ENCODE measurements at regions not wholly inside any gene's neighbourhood (a gene's known extent, or its start where the extent isn't known, plus 50 kb on each side); places are given as distances from the start of the nearest gene placed in this dataset.

DNA sequence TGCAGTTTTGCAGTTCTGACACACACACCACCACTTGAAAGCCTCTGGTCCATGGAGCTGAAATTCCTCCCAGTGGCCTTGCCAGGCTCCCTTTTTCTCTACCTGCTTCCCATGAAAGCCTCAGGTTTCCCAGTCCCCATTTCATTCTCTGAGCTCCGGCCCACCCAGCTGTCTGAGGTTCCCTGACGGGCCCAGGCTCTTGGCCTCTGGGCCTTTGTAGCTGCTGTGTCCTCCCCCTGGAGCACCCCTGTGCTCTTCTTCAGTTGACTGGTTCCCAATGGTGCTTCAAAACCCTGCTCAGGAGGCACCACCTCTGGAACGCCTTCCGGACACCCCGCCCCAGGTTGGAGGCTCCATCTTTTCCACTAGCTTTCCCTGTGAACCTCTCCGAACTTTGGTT is 155.9 kb upstream of the SHB start:
- DNase-seq: no peak

DNA sequence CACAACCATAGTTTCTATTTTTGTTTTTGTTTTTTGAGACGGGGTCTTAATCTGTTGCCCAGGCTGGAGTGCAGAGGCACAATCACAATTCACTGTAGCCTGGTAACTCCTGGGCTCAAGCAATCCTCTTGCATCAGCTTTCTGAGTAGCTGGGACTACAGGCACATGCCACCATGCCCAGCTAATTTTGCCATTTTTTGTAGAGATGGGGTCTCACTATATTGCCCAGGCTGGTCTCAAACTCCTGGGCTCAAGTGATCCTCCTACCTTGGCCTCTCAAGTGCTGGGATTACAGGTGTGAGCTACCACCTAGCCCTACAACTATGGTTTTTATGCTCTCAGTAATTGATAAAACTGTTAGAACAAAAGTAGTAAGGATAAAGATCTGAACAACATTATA is 147.5 kb upstream of the SHB start:
- no peak for DNase-seq

DNA sequence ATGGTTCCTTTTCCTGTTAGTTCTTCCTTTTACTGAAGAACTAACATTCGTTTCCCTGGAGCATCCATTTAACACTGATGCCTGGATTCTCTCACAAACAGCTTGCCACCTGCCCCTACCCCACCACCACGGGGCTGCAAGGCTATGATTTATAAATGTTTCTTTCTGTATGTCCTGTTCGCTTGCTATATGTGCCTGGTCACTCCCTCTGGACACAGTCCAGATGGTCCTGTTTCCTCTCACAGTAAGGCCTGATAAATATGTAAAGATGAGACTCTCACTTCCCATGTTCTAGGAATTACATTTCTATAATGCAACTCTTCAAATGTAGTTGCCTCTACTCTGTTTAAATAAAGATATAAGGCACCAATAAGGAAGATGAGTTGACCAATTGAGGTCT is 146.4 kb upstream of the SHB start:
- DNase-seq: no peak

DNA sequence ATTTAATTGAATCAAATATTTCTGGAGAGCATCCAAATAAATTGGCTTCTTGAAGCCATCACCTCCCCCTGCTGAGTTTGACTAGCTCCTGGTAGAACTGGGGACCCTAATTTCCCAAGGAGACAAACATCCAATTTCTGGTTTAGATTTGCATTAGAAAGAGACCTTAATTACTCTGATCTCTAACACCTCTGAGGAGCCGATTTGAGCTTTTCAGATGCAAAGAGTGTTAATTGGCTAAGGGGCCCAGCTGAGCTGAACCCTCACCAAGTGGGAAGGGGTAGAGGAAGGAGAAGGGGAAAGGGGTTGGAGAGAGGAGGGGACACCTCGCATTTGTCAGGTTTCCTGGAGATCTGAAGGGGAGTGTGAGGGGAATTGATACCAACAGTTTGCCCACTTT is 145.4 kb upstream of the SHB start:
- DNase-seq: no peak

DNA sequence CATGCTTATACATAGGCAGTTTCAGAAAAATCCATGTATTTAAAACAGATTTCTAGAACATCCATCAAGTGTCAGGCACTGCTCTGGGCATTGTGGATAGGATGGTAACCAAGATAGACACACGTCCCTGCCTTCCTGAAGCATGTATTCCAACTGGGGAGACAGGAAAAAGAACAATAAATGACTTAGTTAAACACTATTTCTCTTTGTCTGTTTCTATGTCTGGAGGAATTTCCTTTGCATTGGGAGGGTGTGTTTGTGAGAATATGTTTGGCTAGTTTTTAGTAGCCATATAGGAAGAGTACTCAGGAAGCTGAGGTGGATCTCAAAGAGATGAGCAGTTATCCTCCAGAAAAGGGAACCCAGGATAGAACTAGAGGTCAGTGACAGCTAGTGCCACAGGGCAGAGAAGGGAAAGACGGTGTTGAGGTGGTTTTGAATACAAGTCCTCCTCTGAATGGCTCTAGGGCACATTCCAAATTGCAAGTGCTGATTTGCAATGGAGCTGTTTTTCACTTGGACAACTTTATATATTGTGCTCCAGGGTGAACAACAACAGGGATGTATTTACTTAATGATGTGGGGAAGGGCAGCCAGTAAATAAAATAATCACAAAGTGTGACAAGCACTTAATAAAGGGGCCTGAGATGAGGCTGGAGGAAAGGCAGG is 144.7 kb upstream of the SHB start:
- no peak for DNase-seq

DNA sequence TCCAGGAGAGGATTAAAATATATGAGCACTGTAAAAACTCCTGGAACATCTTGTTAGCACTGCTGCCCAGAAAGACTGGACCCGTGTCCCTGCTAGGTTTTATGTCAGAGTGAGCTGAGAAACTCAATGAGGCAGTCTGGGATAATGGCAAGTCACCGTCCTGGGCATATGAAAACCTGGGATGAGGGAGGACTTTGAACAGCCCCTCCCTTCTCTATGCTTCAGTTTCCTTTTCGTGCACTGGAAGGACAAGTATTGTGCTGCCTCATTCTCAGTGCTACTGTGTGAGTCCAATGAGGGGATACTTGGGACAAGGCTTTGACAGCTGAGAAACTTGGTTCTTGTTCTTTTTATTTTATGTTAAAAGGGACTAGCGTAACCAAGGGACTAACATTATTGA is 143.0 kb upstream of the SHB start:
- DNase-seq: no peak

DNA sequence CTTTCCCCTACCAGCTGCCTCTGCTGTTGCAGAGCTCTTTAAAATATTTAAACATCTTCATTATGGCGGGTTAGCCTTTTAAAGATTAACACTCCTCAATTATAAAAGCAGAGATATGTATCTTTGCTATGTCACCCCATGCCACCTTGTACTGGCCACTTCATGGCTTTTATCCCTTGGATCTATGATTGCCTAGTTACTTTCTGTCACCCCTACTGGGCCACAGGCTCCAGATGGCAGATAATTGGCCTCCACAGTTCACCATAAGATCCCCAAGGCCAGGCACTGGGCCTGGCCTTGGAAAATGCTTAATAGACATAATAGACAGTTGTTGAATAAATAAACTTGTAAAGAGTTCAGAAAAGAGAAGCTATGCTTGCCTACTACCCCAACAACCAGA is 142.0 kb upstream of the SHB start:
- no peak for DNase-seq

DNA sequence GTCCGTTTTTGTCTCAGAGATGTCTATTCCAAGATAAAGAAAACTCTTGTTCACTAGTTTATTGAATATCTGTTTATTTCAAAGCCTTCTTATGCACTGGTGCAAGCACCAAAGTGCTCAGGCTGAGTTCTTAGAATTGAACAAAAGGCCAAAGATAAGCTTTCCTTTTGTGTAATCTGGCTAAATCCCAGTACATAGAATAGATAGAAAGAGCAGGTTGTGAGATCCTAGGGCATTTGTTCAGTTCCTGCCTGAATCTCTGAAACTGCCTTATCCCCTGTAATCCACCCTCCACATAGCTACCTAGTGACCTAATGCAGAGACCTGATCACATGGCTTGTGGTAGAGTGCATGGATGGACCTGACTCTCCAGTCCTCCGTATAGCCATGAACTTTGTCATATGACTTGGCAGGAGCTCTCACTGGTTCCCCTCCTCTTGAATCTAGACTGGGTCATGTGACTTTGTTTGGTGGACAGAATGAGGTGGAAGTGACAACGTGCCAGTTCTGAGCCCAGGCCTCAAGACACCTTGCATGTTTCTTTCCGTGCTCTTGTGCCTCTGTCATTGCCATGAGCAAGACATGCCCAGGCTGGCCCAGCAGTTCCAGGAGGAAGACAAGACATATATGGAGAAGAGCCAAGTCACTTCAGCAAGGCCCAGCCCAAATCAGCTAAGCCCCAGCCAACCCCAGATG is 139.3 kb upstream of the SHB start:
- DNase-seq: no peak

DNA sequence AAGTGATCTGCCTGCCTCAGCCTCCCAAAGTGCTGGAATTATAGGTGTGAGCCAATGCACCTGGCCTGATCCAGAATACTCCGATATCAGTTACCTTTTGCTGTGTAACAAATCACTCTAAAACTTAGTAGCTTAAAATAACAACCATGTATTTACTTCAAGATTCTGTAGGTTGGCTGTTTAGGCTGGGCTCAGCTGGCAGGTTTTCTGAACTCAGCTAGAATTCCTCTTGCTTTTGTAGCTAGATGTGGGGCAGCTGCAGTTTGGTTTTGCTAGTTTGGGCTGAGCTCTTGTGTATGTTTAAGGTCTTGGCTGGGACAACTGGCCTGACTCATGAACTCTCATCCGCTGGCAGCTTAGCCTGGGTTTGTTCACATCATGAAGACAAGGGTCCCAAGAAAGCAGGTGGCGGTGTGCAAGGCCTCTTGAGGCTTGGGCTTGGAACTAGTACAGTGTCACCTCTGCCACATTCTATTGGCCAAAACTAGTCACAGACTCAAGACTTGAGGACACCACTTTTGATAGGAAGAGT is 138.3 kb upstream of the SHB start:
- DNase-seq: no peak

DNA sequence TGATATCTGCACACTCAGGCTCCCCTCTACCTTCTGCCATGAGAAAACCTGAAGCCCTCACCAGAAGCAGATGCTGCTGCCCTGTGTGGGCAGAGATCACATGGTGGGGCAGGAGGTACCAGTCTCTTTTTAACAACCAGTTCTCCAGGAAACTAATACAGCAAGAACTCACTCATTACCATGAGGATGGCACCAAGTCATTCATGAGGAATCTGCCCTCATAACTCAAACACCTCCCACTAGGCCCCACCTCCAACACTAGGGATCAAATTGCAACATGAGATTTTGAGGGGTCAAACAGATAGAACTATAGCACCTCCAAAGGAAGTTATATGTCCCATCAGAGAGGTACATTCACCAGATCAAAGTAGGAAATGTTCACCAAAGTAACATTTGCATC is 136.3 kb upstream of the SHB start:
- DNase-seq: no peak

DNA sequence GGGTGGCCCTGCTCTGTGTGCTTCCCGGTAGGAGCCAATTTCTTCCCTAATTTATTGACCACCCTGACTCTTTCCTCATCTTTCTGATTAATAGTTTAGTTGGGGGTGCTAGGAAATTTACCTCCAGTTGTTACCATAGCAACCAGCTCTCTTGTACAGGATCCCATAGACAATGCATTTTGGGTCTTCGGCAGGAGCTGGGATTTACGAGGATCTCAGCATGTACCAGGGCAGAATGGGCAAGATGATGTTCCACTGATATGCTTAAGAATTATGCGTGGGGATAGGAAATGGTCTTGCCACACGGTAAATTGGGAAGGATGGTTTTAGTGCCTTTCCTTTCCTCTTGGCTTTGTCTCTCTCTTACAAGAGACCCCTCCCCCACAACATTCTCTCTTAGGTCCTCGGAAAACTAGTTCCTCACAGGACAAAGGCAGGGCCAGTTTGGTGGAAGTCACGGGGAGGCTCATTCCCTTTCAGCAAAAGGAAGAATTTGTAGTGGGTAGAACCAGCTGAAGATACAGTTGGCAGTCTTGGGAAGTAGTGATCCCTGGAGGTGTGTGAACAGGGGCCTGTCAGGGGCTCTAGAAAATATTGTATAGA is 133.4 kb upstream of the SHB start:
- no peak for DNase-seq

DNA sequence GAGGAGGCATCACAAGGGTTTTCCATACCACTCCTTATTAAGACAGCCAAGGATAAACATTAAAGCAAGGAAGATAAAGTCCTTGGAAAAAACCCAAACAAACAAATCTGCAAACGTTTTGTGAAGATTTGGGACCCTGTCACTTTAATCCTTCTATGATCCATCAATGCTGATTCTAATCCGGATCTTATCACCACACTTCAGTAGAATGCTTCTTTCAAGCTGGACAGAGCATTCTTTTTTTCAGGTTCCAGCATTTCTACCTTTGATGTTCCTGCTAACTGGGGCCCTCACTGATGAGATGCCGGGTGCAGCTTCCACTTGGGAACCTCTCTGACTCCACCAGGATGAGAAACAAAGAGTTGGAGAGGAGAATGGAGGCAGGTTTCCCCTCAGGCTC is 132.8 kb upstream of the SHB start:
- no peak for DNase-seq

DNA sequence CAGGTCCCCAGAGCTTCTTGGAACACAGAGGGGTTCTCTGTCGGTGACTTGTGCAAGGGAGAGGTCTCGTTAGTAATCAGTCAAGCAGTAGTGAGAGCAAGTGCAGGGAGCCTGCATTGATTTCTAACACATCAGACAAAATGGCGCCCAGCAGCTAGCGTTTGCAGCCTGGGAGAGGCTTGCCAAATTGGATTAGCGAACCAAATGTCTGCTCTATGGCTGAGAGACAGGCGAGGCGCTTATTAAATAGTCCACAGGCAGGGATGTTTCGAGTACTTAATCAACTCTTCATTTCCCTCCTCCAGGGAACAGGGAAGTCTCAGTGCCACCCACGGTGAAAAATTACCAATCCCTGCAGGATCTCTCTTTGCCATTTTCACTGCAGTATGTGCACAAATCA is 131.4 kb upstream of the SHB start:
- no peak for DNase-seq

DNA sequence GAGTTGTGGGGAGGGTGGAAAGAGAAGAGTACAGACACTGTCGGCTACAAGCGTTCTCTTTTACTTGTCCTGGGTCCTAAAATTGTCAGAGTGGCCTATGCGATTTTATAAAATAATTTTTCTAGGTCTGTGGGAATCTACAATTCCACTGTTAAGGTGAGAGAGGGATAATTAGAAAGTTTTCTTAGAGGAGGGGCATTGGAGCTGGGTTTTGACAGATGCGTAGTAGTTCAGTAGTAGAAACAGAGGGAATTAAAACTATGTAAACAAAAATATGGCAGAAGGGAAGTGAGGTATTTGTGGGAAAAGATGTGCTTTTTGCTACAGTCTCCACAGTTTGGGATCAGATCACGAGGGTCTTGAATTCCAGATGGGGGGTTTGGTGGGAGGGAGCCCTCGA is 129.1 kb upstream of the SHB start:
- no peak for DNase-seq

DNA sequence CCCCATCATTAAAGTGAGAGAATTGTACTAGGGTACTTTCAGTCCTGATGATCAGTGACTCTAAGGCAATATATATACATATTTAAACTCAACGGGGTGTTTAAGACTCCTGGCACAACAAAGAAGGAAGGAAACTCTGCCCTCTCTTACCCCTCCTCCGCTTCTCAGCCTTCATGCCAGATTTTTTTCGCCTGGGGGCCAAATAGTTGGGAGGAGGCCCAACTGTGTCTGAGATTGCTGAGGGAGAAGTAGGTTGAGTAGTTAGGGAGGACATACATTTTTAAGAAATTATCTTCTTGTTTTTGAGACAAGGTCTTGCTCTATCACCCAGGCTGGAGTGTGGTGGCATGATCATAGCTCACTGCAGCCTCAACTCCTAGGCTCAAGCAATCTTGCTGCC is 127.7 kb upstream of the SHB start:
- DNase-seq: no peak

DNA sequence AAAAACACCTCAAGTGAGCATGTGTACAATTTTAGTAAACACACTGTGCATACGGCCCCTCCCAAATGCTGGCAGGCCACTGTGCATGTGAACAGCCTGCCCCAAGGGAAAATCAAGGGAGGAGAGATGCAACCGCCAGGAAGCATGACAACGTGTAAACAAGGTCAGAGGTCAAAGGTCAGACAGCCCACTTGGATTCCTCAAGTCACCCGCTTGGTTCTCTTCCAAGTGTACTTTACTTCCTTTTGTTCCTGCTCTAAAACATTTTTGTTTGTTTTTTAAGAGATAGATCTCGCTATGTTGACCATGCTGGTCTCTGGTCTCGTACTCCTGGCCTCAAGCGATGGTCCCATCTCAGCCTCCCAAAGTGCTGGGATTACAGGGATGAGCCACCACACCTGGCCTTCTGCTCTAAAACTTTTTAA is 126.7 kb upstream of the SHB start:
- no peak for DNase-seq

DNA sequence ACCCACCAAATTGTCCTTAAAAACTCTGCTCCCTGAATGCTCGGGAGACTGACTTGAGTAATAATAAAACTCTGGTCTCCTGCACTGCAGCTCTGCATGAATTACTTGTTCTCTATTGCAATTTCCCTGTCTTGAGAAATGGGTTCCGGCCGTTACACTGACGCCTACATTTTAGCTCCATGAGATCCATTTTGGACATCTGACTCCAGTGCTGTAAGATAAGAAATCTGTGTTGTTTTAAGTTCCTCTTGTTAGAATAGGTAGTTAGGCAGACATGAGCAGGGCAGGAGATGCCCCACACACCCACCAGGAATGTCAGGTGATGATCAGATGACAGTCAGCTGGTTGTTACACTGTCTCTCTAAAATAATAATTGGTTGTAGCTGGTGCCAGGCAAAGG is 125.8 kb upstream of the SHB start:
- no peak for DNase-seq

DNA sequence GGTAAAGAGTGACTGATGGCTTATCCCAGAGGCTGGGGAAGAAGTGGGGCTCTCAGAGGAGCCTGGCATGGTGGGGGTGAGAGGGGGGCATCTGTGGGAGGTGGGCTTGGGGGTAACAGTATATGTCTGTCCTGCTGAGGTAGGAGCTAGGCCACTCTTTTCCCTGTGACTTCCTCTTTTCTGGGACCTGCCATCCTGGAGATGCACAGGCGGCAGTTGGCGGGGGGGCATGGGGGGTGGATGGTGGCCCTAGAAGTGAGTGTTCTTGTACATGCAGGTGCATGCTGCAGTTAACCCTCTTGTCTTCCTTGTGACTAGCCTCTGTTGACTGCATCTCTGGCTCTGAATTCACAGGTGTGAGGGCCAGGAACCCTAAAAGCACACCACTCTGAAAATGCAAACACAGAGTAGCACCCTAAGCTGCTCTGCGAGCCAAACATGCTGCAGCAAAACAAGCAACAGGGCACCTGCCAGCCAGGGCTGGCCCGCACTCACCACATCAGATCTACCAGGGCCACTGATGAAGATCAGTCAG is 123.8 kb upstream of the SHB start:
- no peak for DNase-seq

DNA sequence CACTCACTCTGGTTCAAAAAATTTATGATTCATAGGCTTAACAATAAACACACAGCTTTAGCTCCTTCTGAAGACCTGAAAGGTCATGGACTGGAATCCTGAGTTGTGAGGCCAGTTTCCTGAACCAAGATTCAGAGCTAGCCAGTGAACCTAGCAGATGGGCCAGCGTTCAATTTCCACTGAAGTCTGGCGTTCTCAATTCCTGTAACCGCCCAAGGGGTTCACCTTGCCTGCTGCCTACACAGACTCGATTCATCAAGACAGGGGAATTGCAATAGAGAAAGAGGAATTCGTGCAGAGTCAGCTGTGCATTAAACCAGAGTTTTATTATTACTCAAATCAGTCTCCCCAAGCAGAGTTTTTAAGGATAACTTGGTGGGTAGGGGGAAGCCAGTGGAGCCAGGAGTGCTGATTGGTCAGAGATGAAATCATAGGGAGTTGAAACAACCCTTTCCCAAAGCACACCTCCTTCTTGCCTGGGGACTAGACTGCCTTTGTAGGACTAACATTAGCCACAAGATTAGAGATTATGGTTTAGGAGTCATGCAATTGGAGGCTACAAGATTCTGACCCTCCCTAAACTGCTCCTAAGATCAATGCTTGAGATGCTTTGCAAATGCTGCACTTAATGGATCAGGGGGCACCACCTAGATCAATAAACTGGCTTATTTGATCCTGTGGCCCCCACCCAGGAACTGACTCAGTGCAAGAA is 117.5 kb upstream of the SHB start:
- DNase-seq: no peak

DNA sequence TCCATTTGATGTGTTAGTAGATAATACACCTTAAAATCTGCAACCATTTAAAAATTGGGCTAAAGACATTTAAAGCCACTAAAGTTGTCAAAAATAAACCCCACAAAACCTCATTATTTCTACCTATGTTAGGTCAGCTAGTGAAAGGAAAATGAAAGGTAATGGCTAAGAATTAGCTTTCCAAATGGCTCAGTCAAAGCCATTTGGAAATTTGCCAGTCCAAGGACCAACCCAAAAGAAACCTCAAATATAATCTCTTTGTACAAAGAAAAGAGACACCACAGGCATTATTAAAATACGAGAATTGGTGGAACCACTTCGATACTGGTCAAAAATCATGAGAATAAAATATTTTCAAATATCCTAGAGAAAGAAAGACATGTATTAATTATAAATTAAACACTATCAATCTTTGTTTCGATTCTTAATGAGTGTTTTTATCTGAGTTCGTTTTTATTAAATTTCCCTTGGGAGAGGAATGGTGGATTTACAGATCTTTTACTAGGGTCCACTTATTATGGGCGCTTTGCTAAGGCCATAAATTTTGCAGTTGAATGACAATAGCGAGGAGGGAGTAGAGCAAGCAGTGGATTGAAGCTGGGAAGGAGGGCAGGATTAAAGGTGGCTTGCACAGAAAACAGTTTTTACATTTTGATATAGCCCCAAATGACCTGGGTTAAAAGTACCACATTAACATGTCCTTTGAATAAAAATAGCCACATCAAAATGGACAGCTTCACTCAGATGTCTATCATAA is 116.8 kb upstream of the SHB start:
- no peak for DNase-seq

DNA sequence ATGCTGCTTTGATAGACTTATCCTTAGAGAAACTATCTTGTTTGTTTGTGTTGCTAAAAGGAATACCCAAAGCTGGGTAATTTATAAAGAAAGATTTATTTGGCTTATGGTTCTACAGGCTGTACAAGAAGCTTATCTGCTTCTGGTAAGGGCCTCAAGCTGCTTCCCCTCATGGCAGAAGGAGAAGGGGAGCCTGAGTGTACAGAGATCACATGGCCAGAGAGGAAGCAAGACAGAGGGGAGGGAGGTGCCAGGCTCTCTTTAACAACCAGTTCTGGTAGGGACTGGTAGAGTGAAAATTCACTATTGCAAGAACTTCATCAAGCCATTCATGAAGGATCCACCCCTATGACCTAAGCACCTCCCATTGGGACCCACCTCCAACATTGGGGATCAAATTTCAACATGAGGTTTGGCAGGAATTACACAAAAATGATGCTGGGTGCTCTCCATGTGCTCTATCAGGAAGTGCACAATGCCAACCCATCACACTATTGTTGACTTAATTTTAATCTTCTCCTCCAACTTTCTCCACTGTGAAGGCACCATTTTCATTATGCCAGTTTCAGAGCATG is 115.1 kb upstream of the SHB start:
- DNase-seq: no peak

DNA sequence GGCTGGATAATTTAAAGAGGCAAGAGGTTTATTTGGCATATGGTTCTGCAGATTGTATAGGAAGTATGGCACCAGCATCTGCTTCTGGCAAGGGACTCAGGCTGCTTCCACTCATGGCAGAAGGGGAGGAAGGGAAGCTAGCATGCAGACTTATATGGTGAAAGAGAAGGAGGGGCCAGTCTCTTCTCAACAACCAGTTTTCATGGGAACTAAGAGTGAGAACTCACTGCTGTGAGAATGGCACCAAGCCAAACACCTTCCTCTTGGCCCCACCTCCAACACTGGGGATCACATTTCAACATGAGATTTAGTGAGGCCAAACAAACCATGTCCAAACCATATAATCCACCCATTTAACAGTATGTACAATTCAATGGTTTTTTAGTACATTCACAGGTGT is 113.3 kb upstream of the SHB start:
- DNase-seq: no peak

All from midbrain (tissue), 1 donor.